Body of pancreas (tissue), 4 donors: ENCODE measurements at regions not wholly inside any gene's neighbourhood (a gene's known extent, or its start where the extent isn't known, plus 50 kb on each side); places are given as distances from the start of the nearest gene placed in this dataset.

Source experiments
- ATAC-seq: fragments of 150-250 bp; one replicate; pipeline ENCODE4 v1.9.1; 2016
- DNase-seq, 4 donors: peaks; one replicate each; pipeline ENCODE4 v3.0.0-alpha.2; 2019
- H3K27ac ChIP-seq, 4 donors: fragments of 200-600 bp; sonication (generic); 1 replicate in 3 of 4; 2 replicates in 1 of 4; pipeline versions ENCODE4 v1.5.1 to v1.6.1; 2016 to 2019; ENCODE audit warnings: mild to moderate bottlenecking in 1 of 4, mixed read lengths in 1 of 4, moderate library complexity in 1 of 4
- H3K27me3 ChIP-seq, 2 donors: fragments of 200-600 bp; sonication (generic); one replicate each; pipeline ENCODE4 v1.6.0; 2016; ENCODE audit warnings: mild to moderate bottlenecking in 1 of 2
- H3K36me3 ChIP-seq, 2 donors: fragments of 200-600 bp; sonication (generic); replicated peaks in 1 of 2; 2 replicates each; pipeline ENCODE4 v1.5.1; 2016; ENCODE audit warnings: low read depth in 2 of 2; ENCODE audit not compliant: insufficient read depth in 1 of 2
- H3K4me1 ChIP-seq: fragments of 200-600 bp; sonication (generic); one replicate; pipeline ENCODE4 v1.6.0; 2016
- H3K4me3 ChIP-seq, 2 donors: fragments of 200-600 bp; sonication (generic); 1 replicate in 1 of 2; 2 replicates in 1 of 2; pipeline ENCODE4 v1.5.1; 2016 to 2019
- H3K9me3 ChIP-seq, 3 donors: fragments of 200-600 bp; sonication (generic); 1 replicate in 2 of 3; 2 replicates in 1 of 3; pipeline ENCODE4 v1.5.1; 2016
- CTCF ChIP-seq, 7 experiments: fragments of 450-650 bp in 4 of 7; fragments of 200-600 bp in 3 of 7; sonication (generic) in 3 of 7; IDR thresholded peaks; one replicate each; pipeline ENCODE4 v1.5.1; 2016 to 2019; ENCODE audit warnings: antibody characterized with exemption in 7 of 7
- POLR2A ChIP-seq, 3 donors: fragments of 450-650 bp; IDR thresholded peaks; one replicate each; pipeline ENCODE4 v1.6.1; 2016; ENCODE audit warnings: antibody characterized with exemption in 3 of 3, mild to moderate bottlenecking in 2 of 3
- WGBS, 2 donors: methylation state at CpG; one replicate each; pipeline ENCODE4 v1.1.5; 2017; 5-methylcytosine and 5-hydroxymethylcytosine counted together
- intact Hi-C: fragments of 100-400 bp; cut with DNase I; formaldehyde crosslinking; loops from one replicate; pipeline ENCODE4 v1.15.1; 2023

GRCh38 chr22:33119044-33119443, 60.9 kb upstream of the SYN3 start:
- TF ChIP-seq CTCF (IDR thresholded peaks at IDR 0.05) (no peak), POLR2A (IDR thresholded peaks at IDR 0.05) (no peak)
- no peaks in the 10 kb centered on the region for H3K27me3 ChIP-seq
- H3K4me1 ChIP-seq: no peaks in the 10 kb centered on the region
- H3K27ac ChIP-seq: no peak overlapping the region
- H3K36me3 ChIP-seq: no peaks in the 10 kb centered on the region
- DNase-seq (no peak), ATAC-seq (no peak)
- intact Hi-C loops: no loop called here
- H3K4me3 ChIP-seq: no peak overlapping the region
- H3K9me3 ChIP-seq: no peaks in the 10 kb centered on the region
- 65 to 73% methylated on average over 2 of the region's 2 CpGs for WGBS, 2 donors

- no peaks in the 10 kb centered on the region for H3K27me3 ChIP-seq
- H3K36me3 ChIP-seq: no peaks in the 10 kb centered on the region
- TF ChIP-seq POLR2A (IDR thresholded peaks at IDR 0.05) (no peak), CTCF (IDR thresholded peaks at IDR 0.05) (no peak)
- H3K9me3 ChIP-seq: no peaks in the 10 kb centered on the region
- H3K4me1 ChIP-seq: no peaks in the 10 kb centered on the region
- intact Hi-C loops: no loop called here
- DNase-seq (no peak), ATAC-seq (no peak)
- H3K27ac ChIP-seq: no peak overlapping the region
- H3K4me3 ChIP-seq: no peak overlapping the region
Observed at GRCh38 chr22:33117821-33118220, 59.6 kb upstream of the SYN3 start.

GRCh38 chr22:33116841-33117547, 58.8 kb upstream of the SYN3 start:
- no peak for ATAC-seq
- Histone ChIP-seq H3K4me3 (no peak overlapping the region), H3K27me3 (no peaks in the 10 kb centered on the region), H3K36me3 (no peaks in the 10 kb centered on the region), H3K27ac (no peak overlapping the region), H3K9me3 (no peaks in the 10 kb centered on the region), H3K4me1 (no peaks in the 10 kb centered on the region)
- no peak for DNase-seq
- 48 to 57% methylated on average over 2 of the region's 2 CpGs for WGBS, 2 donors
- TF ChIP-seq POLR2A (IDR thresholded peaks at IDR 0.05) (no peak), CTCF (IDR thresholded peaks at IDR 0.05) (no peak)
- intact Hi-C loops: no loop called here

GRCh38 chr22:33114565-33114964, 56.4 kb upstream of the SYN3 start:
- no peaks in the 10 kb centered on the region for H3K36me3 ChIP-seq
- no peak overlapping the region for H3K27ac ChIP-seq
- TF ChIP-seq CTCF (IDR thresholded peaks at IDR 0.05): no peak
- TF ChIP-seq POLR2A (IDR thresholded peaks at IDR 0.05): no peak
- H3K27me3 ChIP-seq: no peaks in the 10 kb centered on the region
- no peaks in the 10 kb centered on the region for H3K4me1 ChIP-seq
- intact Hi-C loops: no loop called here
- ATAC-seq (no peak), DNase-seq (no peak)
- no peak overlapping the region for H3K4me3 ChIP-seq
- no peaks in the 10 kb centered on the region for H3K9me3 ChIP-seq

GRCh38 chr22:33112580-33112979, 54.4 kb upstream of the SYN3 start:
- no peaks in the 10 kb centered on the region for H3K36me3 ChIP-seq
- no peak for TF ChIP-seq POLR2A (IDR thresholded peaks at IDR 0.05)
- TF ChIP-seq CTCF (IDR thresholded peaks at IDR 0.05): no peak
- H3K4me3 ChIP-seq: no peak overlapping the region
- no peak overlapping the region for H3K27ac ChIP-seq
- WGBS, 2 donors: 13 to 32% methylated on average over 1 of the region's 1 CpG
- ATAC-seq: no peak
- H3K9me3 ChIP-seq: no peaks in the 10 kb centered on the region
- H3K4me1 ChIP-seq: no peaks in the 10 kb centered on the region
- DNase-seq: no peak
- intact Hi-C loops: no loop called here
- no peaks in the 10 kb centered on the region for H3K27me3 ChIP-seq
